PC-9 (cell line): ENCODE measurements at regions not wholly inside any gene's neighbourhood (a gene's known extent, or its start where the extent isn't known, plus 50 kb on each side); places are given as distances from the start of the nearest gene placed in this dataset.
"Not testable (repeated sequence)": the region's sequence is repeated elsewhere in the genome, so short reads cannot be mapped to it uniquely, and the experiment has no call there.

Experiments used
- EZH2 ChIP-seq: fragments of 200-600 bp; sonication (generic); IDR thresholded peaks from 2 replicates; pipeline ENCODE4 v1.8.0; 2017; ENCODE audit warnings: antibody characterized with exemption, low read depth
- TF ChIP-seq, protein P1 (sequence below): fragments of 200-600 bp; sonication (generic); conservative IDR thresholded peaks from 2 replicates; pipeline ENCODE4 v1.6.1; 2017; ENCODE audit warnings: mixed run types, antibody characterized with exemption, mild to moderate bottlenecking, moderate library complexity

DNA sequence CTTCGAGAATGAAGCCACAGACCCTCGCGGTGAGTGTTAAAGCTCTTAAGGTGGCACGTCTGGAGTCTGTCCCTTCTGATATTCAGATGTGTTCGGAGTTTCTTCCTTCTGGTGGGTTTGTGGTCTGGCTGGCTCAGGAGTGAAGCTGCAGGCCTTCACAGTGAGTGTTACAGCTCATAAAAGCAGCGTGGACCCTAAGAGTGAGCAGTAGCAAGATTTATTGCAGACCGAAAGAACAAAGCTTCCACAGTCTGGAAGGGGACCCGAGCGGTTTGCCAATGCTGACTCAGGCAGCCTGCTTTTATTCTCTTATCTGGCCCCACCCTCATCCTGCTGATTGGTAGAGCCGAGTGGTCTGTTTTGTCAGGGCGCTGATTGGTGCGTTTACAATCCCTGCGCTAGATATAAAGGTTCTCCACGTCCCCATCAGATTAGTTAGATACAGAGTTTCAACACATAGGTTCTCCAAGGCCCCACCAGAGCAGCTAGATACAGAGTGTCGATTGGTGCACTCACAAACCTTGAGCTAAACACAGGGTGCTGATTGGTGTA lies 758.1 kb downstream of the SLC6A15 start:
- TF ChIP-seq, protein P1, sequence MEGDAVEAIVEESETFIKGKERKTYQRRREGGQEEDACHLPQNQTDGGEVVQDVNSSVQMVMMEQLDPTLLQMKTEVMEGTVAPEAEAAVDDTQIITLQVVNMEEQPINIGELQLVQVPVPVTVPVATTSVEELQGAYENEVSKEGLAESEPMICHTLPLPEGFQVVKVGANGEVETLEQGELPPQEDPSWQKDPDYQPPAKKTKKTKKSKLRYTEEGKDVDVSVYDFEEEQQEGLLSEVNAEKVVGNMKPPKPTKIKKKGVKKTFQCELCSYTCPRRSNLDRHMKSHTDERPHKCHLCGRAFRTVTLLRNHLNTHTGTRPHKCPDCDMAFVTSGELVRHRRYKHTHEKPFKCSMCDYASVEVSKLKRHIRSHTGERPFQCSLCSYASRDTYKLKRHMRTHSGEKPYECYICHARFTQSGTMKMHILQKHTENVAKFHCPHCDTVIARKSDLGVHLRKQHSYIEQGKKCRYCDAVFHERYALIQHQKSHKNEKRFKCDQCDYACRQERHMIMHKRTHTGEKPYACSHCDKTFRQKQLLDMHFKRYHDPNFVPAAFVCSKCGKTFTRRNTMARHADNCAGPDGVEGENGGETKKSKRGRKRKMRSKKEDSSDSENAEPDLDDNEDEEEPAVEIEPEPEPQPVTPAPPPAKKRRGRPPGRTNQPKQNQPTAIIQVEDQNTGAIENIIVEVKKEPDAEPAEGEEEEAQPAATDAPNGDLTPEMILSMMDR, result not testable (repeated sequence)
- TF ChIP-seq EZH2, result not testable (repeated sequence)
